ENCODE measurements at regions not wholly inside any gene's neighbourhood (a gene's known extent, or its start where the extent isn't known, plus 50 kb on each side); places are given as distances from the start of the nearest gene placed in this dataset.

- intact Hi-C loops (cut with DNase I) = no loop called here
- H3K4me3 ChIP-seq = no peak overlapping the region
- no peak for TF ChIP-seq POLR2A (IDR thresholded peaks at IDR 0.05)
- no peak for TF ChIP-seq CTCF (IDR thresholded peaks at IDR 0.05)
- TF ChIP-seq POLR2AphosphoS5 (IDR thresholded peaks at IDR 0.05) = no peak
- no peak overlapping the region for H3K27ac ChIP-seq
- H3K36me3 ChIP-seq = no peaks in the 10 kb centered on the region
- H3K27me3 ChIP-seq (replicated peaks; ENCODE audit: insufficient read depth) = no peaks in the 10 kb centered on the region
- WGBS = 92% methylated on average over 4 of the region's 4 CpGs
- H3K4me1 ChIP-seq (replicated peaks) = no peaks in the 10 kb centered on the region
- H3K9me3 ChIP-seq = no peaks in the 10 kb centered on the region
- no peak for DNase-seq (ENCODE audit: low spot score)
These were observed 526.6 kb downstream of the MN1 start for GRCh38 chr22:27274770-27275449.

- no peaks in the 10 kb centered on the region for H3K36me3 ChIP-seq
- no peak overlapping the region for H3K4me3 ChIP-seq
- no peaks in the 10 kb centered on the region for H3K4me1 ChIP-seq (replicated peaks)
- no peak overlapping the region for H3K27ac ChIP-seq
- 25% methylated on average over 2 of the region's 2 CpGs for WGBS
- H3K9me3 ChIP-seq = no peaks in the 10 kb centered on the region
- TF ChIP-seq POLR2AphosphoS5 (IDR thresholded peaks at IDR 0.05) = peak; percentile 29
- TF ChIP-seq CTCF (IDR thresholded peaks at IDR 0.05) = no peak
- peak; percentile 62 for DNase-seq (ENCODE audit: low spot score)
- intact Hi-C loops (cut with DNase I) = no loop called here
- no peaks in the 10 kb centered on the region for H3K27me3 ChIP-seq (replicated peaks; ENCODE audit: insufficient read depth)
These were observed 522.6 kb downstream of the MN1 start for GRCh38 chr22:27278946-27279345.

GRCh38 chr22:27283240-27283639 is 518.3 kb downstream of the MN1 start:
- no peak for TF ChIP-seq POLR2AphosphoS5 (IDR thresholded peaks at IDR 0.05)
- TF ChIP-seq CTCF (IDR thresholded peaks at IDR 0.05) = no peak
- no peak for TF ChIP-seq POLR2A (IDR thresholded peaks at IDR 0.05)

GRCh38 chr22:27283714-27284113 is 517.8 kb downstream of the MN1 start:
- Histone ChIP-seq H3K27ac (no peak overlapping the region), H3K4me3 (no peak overlapping the region), H3K27me3 (replicated peaks; ENCODE audit: insufficient read depth) (no peaks in the 10 kb centered on the region), H3K9me3 (no peaks in the 10 kb centered on the region), H3K4me1 (replicated peaks) (no peaks in the 10 kb centered on the region), H3K36me3 (no peaks in the 10 kb centered on the region)
- intact Hi-C loops (cut with DNase I) = no loop called here
- WGBS = 93% methylated on average over 6 of the region's 6 CpGs
- TF ChIP-seq POLR2A (IDR thresholded peaks at IDR 0.05) (no peak), CTCF (IDR thresholded peaks at IDR 0.05) (no peak), POLR2AphosphoS5 (IDR thresholded peaks at IDR 0.05) (no peak)
- no peak for DNase-seq (ENCODE audit: low spot score)

More at GRCh38 chr22:27283240-27283639, 518.3 kb downstream of the MN1 start:
- 97% methylated on average over 5 of the region's 5 CpGs for WGBS
- Histone ChIP-seq H3K27me3 (replicated peaks; ENCODE audit: insufficient read depth) (no peaks in the 10 kb centered on the region), H3K4me1 (replicated peaks) (no peaks in the 10 kb centered on the region), H3K27ac (no peak overlapping the region), H3K4me3 (no peak overlapping the region), H3K36me3 (no peaks in the 10 kb centered on the region), H3K9me3 (no peaks in the 10 kb centered on the region)
- intact Hi-C loops (cut with DNase I) = no loop called here
- DNase-seq (ENCODE audit: low spot score) = no peak

GRCh38 chr22:27284324-27284723 is 517.2 kb downstream of the MN1 start:
- H3K27me3 ChIP-seq (replicated peaks; ENCODE audit: insufficient read depth) = no peaks in the 10 kb centered on the region
- no peak overlapping the region for H3K27ac ChIP-seq
- intact Hi-C loops (cut with DNase I) = no loop called here
- H3K9me3 ChIP-seq = no peaks in the 10 kb centered on the region
- H3K4me3 ChIP-seq = no peak overlapping the region
- DNase-seq (ENCODE audit: low spot score) = no peak
- H3K36me3 ChIP-seq = no peaks in the 10 kb centered on the region
- TF ChIP-seq POLR2AphosphoS5 (IDR thresholded peaks at IDR 0.05) (no peak), POLR2A (IDR thresholded peaks at IDR 0.05) (no peak), CTCF (IDR thresholded peaks at IDR 0.05) (no peak)
- H3K4me1 ChIP-seq (replicated peaks) = no peaks in the 10 kb centered on the region
- WGBS = 94% methylated on average over 7 of the region's 7 CpGs

Data from prostate gland (tissue), 2 donors.